Sigmoid colon (tissue), 6 donors: ENCODE measurements at regions not wholly inside any gene's neighbourhood (a gene's known extent, or its start where the extent isn't known, plus 50 kb on each side); places are given as distances from the start of the nearest gene placed in this dataset.

Experiments
- DNase-seq: peaks from one replicate; pipeline ENCODE4 v3.0.0-alpha.2; 2019
- H3K27ac ChIP-seq, 4 donors: fragments of 200-600 bp; sonication (generic); one replicate each; pipeline ENCODE4 v1.5.1; 2016 to 2019; ENCODE audit warnings: mild to moderate bottlenecking in 1 of 4
- H3K27me3 ChIP-seq, 3 donors: fragments of 200-600 bp; sonication (generic); one replicate each; pipeline ENCODE4 v1.5.1; 2019; ENCODE audit warnings: mild to moderate bottlenecking in 1 of 3
- H3K36me3 ChIP-seq, 4 donors: fragments of 200-600 bp; sonication (generic); one replicate each; pipeline ENCODE4 v1.5.1; 2016 to 2019
- H3K4me1 ChIP-seq, 4 donors: fragments of 200-600 bp; sonication (generic); one replicate each; pipeline ENCODE4 v1.5.1; 2017 to 2019
- H3K4me3 ChIP-seq, 4 donors: fragments of 200-600 bp; sonication (generic); one replicate each; pipeline ENCODE4 v1.5.1; 2017 to 2019; ENCODE audit warnings: mild to moderate bottlenecking in 2 of 4, moderate library complexity in 1 of 4
- H3K9me3 ChIP-seq, 4 donors: fragments of 200-600 bp in 3 of 4; sonication (generic) in 3 of 4; one replicate each; pipeline versions ENCODE4 v1.5.1 to v1.6.1; 2013 to 2019
- CTCF ChIP-seq, 4 experiments: fragments of 450-650 bp in 3 of 4; fragments of 200-600 bp in 1 of 4; IDR thresholded peaks; one replicate each; pipeline ENCODE4 v1.5.1; 2016 to 2019; ENCODE audit warnings: antibody characterized with exemption in 4 of 4, mild to moderate bottlenecking in 3 of 4, moderate library complexity in 2 of 4
- EP300 ChIP-seq, 4 donors: sonication (generic); formaldehyde crosslinking; IDR thresholded peaks; one replicate each; pipeline ENCODE4 v1.6.1; 2017; ENCODE audit warnings: antibody characterized with exemption in 4 of 4
- POLR2A ChIP-seq, 2 donors: fragments of 450-650 bp; IDR thresholded peaks; one replicate each; pipeline ENCODE4 v1.6.1; 2016; ENCODE audit warnings: antibody characterized with exemption in 2 of 2, mild to moderate bottlenecking in 2 of 2, moderate library complexity in 2 of 2
- POLR2AphosphoS5 ChIP-seq, 4 donors: sonication (generic); formaldehyde crosslinking; IDR thresholded peaks; one replicate each; pipeline ENCODE4 v1.6.1; 2017; ENCODE audit warnings: antibody characterized with exemption in 4 of 4
- WGBS, 2 donors: extraction: QIAGEN DNeasy Blood & Tissue Kit; methylation state at CpG; one replicate each; pipeline ENCODE4 v1.1.7; 2013; 5-methylcytosine and 5-hydroxymethylcytosine counted together
- intact Hi-C: fragments of 100-400 bp; cut with DNase I; formaldehyde crosslinking; loops from one replicate; pipeline ENCODE4 v1.15.1; 2023
- donor health status: healthy with polysubstance abuse.
- donor health status: healthy.

- WGBS, 2 donors = 51 to 66% methylated on average over 2 of the region's 2 CpGs
- Histone ChIP-seq H3K27ac (no peak overlapping the region), H3K36me3 (no peaks in the 10 kb centered on the region), H3K27me3 (peaks cover 0 to 9% (median 7%) of the 10 kb centered on the region in 3 donors), H3K9me3 (peaks cover 0 to 5% (median 0%) of the 10 kb centered on the region in 4 donors), H3K4me3 (no peak overlapping the region), H3K4me1 (no peaks in the 10 kb centered on the region)
- intact Hi-C loops = no loop called here
- no peak for DNase-seq
- TF ChIP-seq POLR2AphosphoS5 (IDR thresholded peaks at IDR 0.05) (no peak), CTCF (IDR thresholded peaks at IDR 0.05) (no peak), POLR2A (IDR thresholded peaks at IDR 0.05) (no peak), EP300 (IDR thresholded peaks at IDR 0.05) (no peak)
Observed at GRCh38 chr18:47758000-47758399, 172.5 kb downstream of the SMAD2 start.

- Histone ChIP-seq H3K27ac (no peak overlapping the region), H3K36me3 (no peaks in the 10 kb centered on the region), H3K9me3 (peaks cover 0 to 5% (median 0%) of the 10 kb centered on the region in 4 donors), H3K4me1 (no peaks in the 10 kb centered on the region), H3K4me3 (no peak overlapping the region), H3K27me3 (peaks cover 0 to 9% (median 7%) of the 10 kb centered on the region in 3 donors)
- no peak for DNase-seq
- TF ChIP-seq POLR2AphosphoS5 (IDR thresholded peaks at IDR 0.05) (no peak), CTCF (IDR thresholded peaks at IDR 0.05) (peak in 3 of 4 experiments; percentile 45 to 71 (median 51))
- intact Hi-C loops = no loop called here
- WGBS, 2 donors = 13 to 25% methylated on average over 9 of the region's 9 CpGs
Observed at GRCh38 chr18:47756364-47757016, 174.0 kb downstream of the SMAD2 start.

- intact Hi-C loops = no loop called here
- no peaks in the 10 kb centered on the region for H3K36me3 ChIP-seq
- no peak overlapping the region for H3K4me3 ChIP-seq
- no peaks in the 10 kb centered on the region for H3K4me1 ChIP-seq
- DNase-seq = no peak
- H3K27me3 ChIP-seq = peaks cover 0 to 9% (median 7%) of the 10 kb centered on the region in 3 donors
- 72 to 80% methylated on average over 4 of the region's 4 CpGs for WGBS, 2 donors
- H3K27ac ChIP-seq = no peak overlapping the region
- TF ChIP-seq POLR2A (IDR thresholded peaks at IDR 0.05) (no peak), EP300 (IDR thresholded peaks at IDR 0.05) (no peak), CTCF (IDR thresholded peaks at IDR 0.05) (no peak), POLR2AphosphoS5 (IDR thresholded peaks at IDR 0.05) (no peak)
- no peaks in the 10 kb centered on the region for H3K9me3 ChIP-seq
Observed at GRCh38 chr18:47755102-47755456, 175.4 kb downstream of the SMAD2 start.

- 51 to 56% methylated on average over 29 of the region's 29 CpGs for WGBS, 2 donors
- no peak for TF ChIP-seq POLR2AphosphoS5 (IDR thresholded peaks at IDR 0.05)
- TF ChIP-seq CTCF (IDR thresholded peaks at IDR 0.05) = peak in 1 of 4 experiments; percentile 38
- no peak for TF ChIP-seq EP300 (IDR thresholded peaks at IDR 0.05)
- no peak for TF ChIP-seq POLR2A (IDR thresholded peaks at IDR 0.05)
- intact Hi-C loops = no loop called here
- Histone ChIP-seq H3K4me1 (no peaks in the 10 kb centered on the region), H3K36me3 (no peaks in the 10 kb centered on the region), H3K27ac (no peak overlapping the region), H3K9me3 (no peaks in the 10 kb centered on the region), H3K4me3 (no peak overlapping the region), H3K27me3 (peaks cover 0 to 9% (median 7%) of the 10 kb centered on the region in 3 donors)
- no peak for DNase-seq
Observed at GRCh38 chr18:47754311-47755101, 176.0 kb downstream of the SMAD2 start.
